ENCODE measurements at regions not wholly inside any gene's neighbourhood (a gene's known extent, or its start where the extent isn't known, plus 50 kb on each side); places are given as distances from the start of the nearest gene placed in this dataset.

DNA sequence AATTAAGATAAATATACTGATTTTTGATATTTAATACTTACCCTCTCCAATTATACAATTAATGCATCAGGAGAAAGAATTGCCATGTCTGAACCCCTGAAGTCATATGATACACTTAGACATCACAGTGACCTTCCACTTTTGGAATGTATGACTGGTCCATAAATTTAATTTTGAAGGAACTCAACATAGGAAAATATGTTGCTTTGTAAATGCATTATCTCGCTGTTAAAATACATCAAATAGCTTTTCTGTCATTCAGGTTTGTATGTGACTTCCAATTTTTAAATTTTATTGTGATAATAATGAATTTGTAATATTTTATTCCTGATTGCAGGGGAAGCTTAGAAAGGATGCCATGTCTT, 631.9 kb upstream of the ANKRD30A start:
- H3K9me3 ChIP-seq (ENCODE audit: control extremely low read depth in 1 of 5, control insufficient read depth in 4 of 5, insufficient read depth in 2 of 5, low read depth in 1 of 5, low read length in 4 of 5) = no peaks in the 10 kb centered on the region

DNA sequence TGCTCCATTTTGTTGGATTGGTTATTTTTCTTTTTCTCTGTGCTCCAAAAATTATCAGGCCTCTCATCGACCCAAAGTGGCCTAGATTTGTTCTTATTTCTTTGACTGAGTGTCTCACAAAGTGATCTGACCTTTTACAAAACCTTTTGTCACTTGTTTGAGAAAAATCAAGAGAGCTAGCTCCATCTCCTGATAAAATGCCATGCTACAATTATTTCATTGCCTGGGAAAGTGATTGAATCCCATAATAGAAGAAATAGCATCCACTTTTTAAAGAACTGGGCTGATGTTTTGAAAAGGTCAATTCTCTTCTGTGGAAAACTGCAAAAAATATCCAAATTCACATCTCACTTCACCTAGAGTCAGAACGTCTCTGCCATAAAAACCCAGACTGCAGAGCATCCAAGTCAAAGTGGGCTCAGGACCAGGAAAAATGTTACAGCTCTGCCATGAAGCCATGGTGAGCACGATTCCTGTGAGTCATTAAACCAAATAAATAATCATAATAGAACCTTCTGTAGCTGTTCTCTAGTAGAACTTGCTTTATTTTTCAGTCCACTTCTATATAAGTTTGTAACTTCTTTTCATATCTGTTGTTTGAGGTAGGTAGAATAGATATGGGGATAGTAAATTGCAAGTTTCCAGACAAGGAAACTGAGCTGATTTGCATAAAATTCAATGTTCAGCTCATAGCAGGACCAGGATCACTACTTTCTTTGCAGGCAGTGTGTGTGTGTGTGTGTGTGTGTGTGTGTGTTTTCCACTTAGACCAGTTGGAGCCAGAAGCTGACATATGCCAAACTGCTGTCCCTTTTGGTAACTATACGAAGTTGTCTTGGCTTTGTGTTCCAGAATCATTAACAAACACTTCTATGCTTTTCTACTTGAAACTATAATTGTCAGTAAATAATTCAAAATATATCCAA, 632.5 kb upstream of the ANKRD30A start:
- H3K9me3 ChIP-seq (ENCODE audit: control extremely low read depth in 1 of 5, control insufficient read depth in 4 of 5, insufficient read depth in 2 of 5, low read depth in 1 of 5, low read length in 4 of 5) = no peaks in the 10 kb centered on the region
- no peaks in the 10 kb centered on the region for H3K36me3 ChIP-seq (ENCODE audit: control insufficient read depth in 4 of 4, insufficient read depth in 4 of 4, low read length in 3 of 4)
- no peaks in the 10 kb centered on the region for H3K27me3 ChIP-seq (replicated peaks in 2 of 5; ENCODE audit: control insufficient read depth in 4 of 5, insufficient read depth in 5 of 5, low read length in 4 of 5)
- 100% methylated on average over 1 of the region's 4 CpGs for WGBS (ENCODE audit: insufficient coverage)
- no peak overlapping the region for H3K4me3 ChIP-seq (ENCODE audit: control insufficient read depth in 1 of 7, extremely low read depth in 1 of 7, insufficient read depth in 4 of 7, low read depth in 2 of 7, low read length in 6 of 7)
- no peak for DNase-seq
- no peaks in the 10 kb centered on the region for H3K4me1 ChIP-seq (ENCODE audit: control extremely low read depth in 1 of 4, control insufficient read depth in 4 of 4, insufficient read depth in 4 of 4, low read length in 3 of 4)
- ChIA-PET CTCF (no interaction called here), POLR2A (interaction anchor here (0.6 kb wide), 1 partner anchor 1379 kb away, joined by 3 read pairs; no protein-coding TSS in a partner anchor)
- no peak overlapping the region for H3K27ac ChIP-seq (ENCODE audit: insufficient read depth in 1 of 2, low read depth in 1 of 2, low read length in 2 of 2, poor library complexity in 1 of 2, severe bottlenecking in 2 of 2)

More for the DNA sequence above, 631.9 kb upstream of the ANKRD30A start:
- H3K27me3 ChIP-seq (replicated peaks in 2 of 5; ENCODE audit: control insufficient read depth in 4 of 5, insufficient read depth in 5 of 5, low read length in 4 of 5) = no peaks in the 10 kb centered on the region
- no CpG with 5 or more reads among the region's 1 CpG for WGBS (ENCODE audit: insufficient coverage)
- no peak overlapping the region for H3K4me3 ChIP-seq (ENCODE audit: control insufficient read depth in 1 of 7, extremely low read depth in 1 of 7, insufficient read depth in 4 of 7, low read depth in 2 of 7, low read length in 6 of 7)
- H3K4me1 ChIP-seq (ENCODE audit: control extremely low read depth in 1 of 4, control insufficient read depth in 4 of 4, insufficient read depth in 4 of 4, low read length in 3 of 4) = no peaks in the 10 kb centered on the region
- no peak for DNase-seq
- H3K27ac ChIP-seq (ENCODE audit: insufficient read depth in 1 of 2, low read depth in 1 of 2, low read length in 2 of 2, poor library complexity in 1 of 2, severe bottlenecking in 2 of 2) = no peak overlapping the region
- CTCF ChIA-PET = no interaction called here
- H3K36me3 ChIP-seq (ENCODE audit: control insufficient read depth in 4 of 4, insufficient read depth in 4 of 4, low read length in 3 of 4) = no peaks in the 10 kb centered on the region
- POLR2A ChIA-PET = no interaction called here

DNA sequence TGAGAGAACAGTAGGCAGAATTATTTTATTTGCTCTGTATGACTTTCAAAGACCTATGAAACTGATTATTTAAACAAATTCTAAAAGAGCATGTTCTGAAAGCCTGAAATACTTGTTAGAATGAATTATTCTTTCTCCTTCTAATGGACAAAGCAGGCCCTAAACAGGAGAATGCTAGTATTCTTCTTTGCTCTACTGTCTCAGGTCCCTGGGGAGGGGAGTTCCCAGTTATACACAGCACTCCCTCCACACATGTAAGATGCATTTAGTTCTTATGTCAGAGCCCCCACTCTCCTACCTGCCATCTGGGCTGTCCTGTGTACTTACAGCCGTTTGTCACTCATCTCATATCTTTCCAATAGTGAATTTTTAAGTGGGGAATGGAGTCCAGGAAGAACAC, 633.5 kb upstream of the ANKRD30A start:
- no peaks in the 10 kb centered on the region for H3K9me3 ChIP-seq (ENCODE audit: control extremely low read depth in 1 of 5, control insufficient read depth in 4 of 5, insufficient read depth in 2 of 5, low read depth in 1 of 5, low read length in 4 of 5)
- no CpG with 5 or more reads among the region's 1 CpG for WGBS (ENCODE audit: insufficient coverage)
- ChIA-PET POLR2A (no interaction called here), CTCF (no interaction called here)
- H3K27ac ChIP-seq (ENCODE audit: insufficient read depth in 1 of 2, low read depth in 1 of 2, low read length in 2 of 2, poor library complexity in 1 of 2, severe bottlenecking in 2 of 2) = no peak overlapping the region
- H3K4me1 ChIP-seq (ENCODE audit: control extremely low read depth in 1 of 4, control insufficient read depth in 4 of 4, insufficient read depth in 4 of 4, low read length in 3 of 4) = no peaks in the 10 kb centered on the region
- H3K27me3 ChIP-seq (replicated peaks in 2 of 5; ENCODE audit: control insufficient read depth in 4 of 5, insufficient read depth in 5 of 5, low read length in 4 of 5) = no peaks in the 10 kb centered on the region
- H3K4me3 ChIP-seq (ENCODE audit: control insufficient read depth in 1 of 7, extremely low read depth in 1 of 7, insufficient read depth in 4 of 7, low read depth in 2 of 7, low read length in 6 of 7) = no peak overlapping the region
- no peaks in the 10 kb centered on the region for H3K36me3 ChIP-seq (ENCODE audit: control insufficient read depth in 4 of 4, insufficient read depth in 4 of 4, low read length in 3 of 4)
- no peak for DNase-seq

DNA sequence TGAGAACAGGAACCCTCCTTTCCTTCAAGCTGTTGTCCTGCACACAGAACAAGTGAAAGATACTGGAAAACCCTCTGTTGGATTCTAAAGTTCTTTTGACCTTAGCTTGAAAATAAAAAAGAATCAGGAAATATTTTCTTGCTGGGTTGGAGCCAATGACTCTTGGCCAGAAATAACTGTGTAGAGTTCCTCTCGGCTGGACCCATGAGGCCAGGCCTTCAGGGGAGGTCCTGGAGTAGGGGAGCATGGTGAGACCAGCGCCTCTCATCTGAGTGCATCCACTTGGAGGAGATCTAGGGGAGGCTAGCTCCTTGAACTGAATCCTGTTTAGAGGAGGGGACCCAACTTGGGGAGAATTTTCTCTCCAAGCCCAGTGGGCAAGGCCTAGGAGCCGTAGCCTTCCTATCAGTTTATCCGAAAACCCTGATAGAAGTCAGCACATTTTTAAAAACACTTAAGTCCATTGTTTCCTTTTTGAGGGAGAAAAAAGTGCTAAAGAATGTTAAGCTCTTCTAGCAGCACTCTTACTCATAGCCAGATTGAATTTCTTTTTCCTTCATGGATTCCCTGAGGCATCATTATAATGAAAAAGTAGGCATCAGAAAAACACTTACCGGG, 635.7 kb upstream of the ANKRD30A start:
- ChIA-PET CTCF (interaction anchor here (0.7 kb wide), 1 partner anchor 35 kb away, joined by 3 read pairs; no protein-coding TSS in a partner anchor), POLR2A (no interaction called here)
- H3K4me3 ChIP-seq (ENCODE audit: control insufficient read depth in 1 of 7, extremely low read depth in 1 of 7, insufficient read depth in 4 of 7, low read depth in 2 of 7, low read length in 6 of 7) = no peak overlapping the region
- H3K36me3 ChIP-seq (ENCODE audit: control insufficient read depth in 4 of 4, insufficient read depth in 4 of 4, low read length in 3 of 4) = no peaks in the 10 kb centered on the region
- H3K27me3 ChIP-seq (replicated peaks in 2 of 5; ENCODE audit: control insufficient read depth in 4 of 5, insufficient read depth in 5 of 5, low read length in 4 of 5) = no peaks in the 10 kb centered on the region
- H3K9me3 ChIP-seq (ENCODE audit: control extremely low read depth in 1 of 5, control insufficient read depth in 4 of 5, insufficient read depth in 2 of 5, low read depth in 1 of 5, low read length in 4 of 5) = no peaks in the 10 kb centered on the region
- H3K27ac ChIP-seq (ENCODE audit: insufficient read depth in 1 of 2, low read depth in 1 of 2, low read length in 2 of 2, poor library complexity in 1 of 2, severe bottlenecking in 2 of 2) = no peak overlapping the region
- H3K4me1 ChIP-seq (ENCODE audit: control extremely low read depth in 1 of 4, control insufficient read depth in 4 of 4, insufficient read depth in 4 of 4, low read length in 3 of 4) = no peaks in the 10 kb centered on the region
- DNase-seq = no peak
- 96% methylated on average over 3 of the region's 5 CpGs for WGBS (ENCODE audit: insufficient coverage)

DNA sequence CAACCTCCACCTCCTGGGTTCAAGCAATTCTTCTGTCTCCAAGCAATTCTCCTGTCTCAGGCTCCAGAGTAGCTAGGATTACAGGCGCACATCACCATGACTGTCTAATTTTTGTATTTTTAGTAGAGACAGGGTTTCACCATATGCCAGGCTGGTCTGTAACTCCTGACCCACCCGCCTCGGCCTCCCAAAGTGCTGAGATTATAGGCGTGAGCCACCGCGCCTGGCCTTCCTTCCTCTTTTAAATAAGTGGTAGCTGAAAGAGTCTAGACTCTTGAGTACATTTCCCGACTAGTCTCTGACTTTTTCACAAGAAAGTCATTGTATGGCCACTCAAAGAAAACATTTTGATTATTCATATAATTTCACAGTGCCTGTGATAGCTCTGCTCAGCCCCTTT, 636.2 kb upstream of the ANKRD30A start:
- ChIA-PET POLR2A (no interaction called here), CTCF (interaction anchor here (0.7 kb wide), 1 partner anchor 35 kb away, joined by 3 read pairs; no protein-coding TSS in a partner anchor)
- H3K27me3 ChIP-seq (replicated peaks in 2 of 5; ENCODE audit: control insufficient read depth in 4 of 5, insufficient read depth in 5 of 5, low read length in 4 of 5) = no peaks in the 10 kb centered on the region
- no peaks in the 10 kb centered on the region for H3K36me3 ChIP-seq (ENCODE audit: control insufficient read depth in 4 of 4, insufficient read depth in 4 of 4, low read length in 3 of 4)
- DNase-seq = no peak
- H3K9me3 ChIP-seq (ENCODE audit: control extremely low read depth in 1 of 5, control insufficient read depth in 4 of 5, insufficient read depth in 2 of 5, low read depth in 1 of 5, low read length in 4 of 5) = no peaks in the 10 kb centered on the region
- no peaks in the 10 kb centered on the region for H3K4me1 ChIP-seq (ENCODE audit: control extremely low read depth in 1 of 4, control insufficient read depth in 4 of 4, insufficient read depth in 4 of 4, low read length in 3 of 4)
- WGBS (ENCODE audit: insufficient coverage) = 84% methylated on average over 7 of the region's 7 CpGs
- no peak overlapping the region for H3K27ac ChIP-seq (ENCODE audit: insufficient read depth in 1 of 2, low read depth in 1 of 2, low read length in 2 of 2, poor library complexity in 1 of 2, severe bottlenecking in 2 of 2)
- no peak overlapping the region for H3K4me3 ChIP-seq (ENCODE audit: control insufficient read depth in 1 of 7, extremely low read depth in 1 of 7, insufficient read depth in 4 of 7, low read depth in 2 of 7, low read length in 6 of 7)

DNA sequence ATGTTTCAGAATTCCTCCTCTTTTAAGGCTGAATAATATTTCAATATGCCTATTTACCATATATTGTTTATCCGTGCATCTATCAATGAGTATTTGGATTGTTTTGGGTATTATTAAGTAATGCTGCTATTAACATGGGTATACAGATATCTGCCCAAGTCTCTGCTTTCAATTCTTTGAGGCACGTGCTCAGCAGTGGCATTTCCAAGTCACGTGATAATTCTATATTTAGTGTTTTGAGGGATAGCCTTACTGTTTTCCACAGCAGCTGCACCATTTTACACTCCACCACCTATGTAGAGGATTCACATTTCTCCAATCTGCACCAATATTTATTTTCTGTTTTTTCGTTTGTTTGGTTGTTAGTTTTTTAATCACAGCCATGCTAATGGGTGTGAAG, 636.8 kb upstream of the ANKRD30A start:
- H3K4me3 ChIP-seq (ENCODE audit: control insufficient read depth in 1 of 7, extremely low read depth in 1 of 7, insufficient read depth in 4 of 7, low read depth in 2 of 7, low read length in 6 of 7) = no peak overlapping the region
- no peaks in the 10 kb centered on the region for H3K36me3 ChIP-seq (ENCODE audit: control insufficient read depth in 4 of 4, insufficient read depth in 4 of 4, low read length in 3 of 4)
- DNase-seq = no peak
- H3K27ac ChIP-seq (ENCODE audit: insufficient read depth in 1 of 2, low read depth in 1 of 2, low read length in 2 of 2, poor library complexity in 1 of 2, severe bottlenecking in 2 of 2) = no peak overlapping the region
- H3K27me3 ChIP-seq (replicated peaks in 2 of 5; ENCODE audit: control insufficient read depth in 4 of 5, insufficient read depth in 5 of 5, low read length in 4 of 5) = no peaks in the 10 kb centered on the region
- no peaks in the 10 kb centered on the region for H3K9me3 ChIP-seq (ENCODE audit: control extremely low read depth in 1 of 5, control insufficient read depth in 4 of 5, insufficient read depth in 2 of 5, low read depth in 1 of 5, low read length in 4 of 5)
- ChIA-PET CTCF (no interaction called here), POLR2A (no interaction called here)
- WGBS (ENCODE audit: insufficient coverage) = no CpG with 5 or more reads among the region's 4 CpGs
- no peaks in the 10 kb centered on the region for H3K4me1 ChIP-seq (ENCODE audit: control extremely low read depth in 1 of 4, control insufficient read depth in 4 of 4, insufficient read depth in 4 of 4, low read length in 3 of 4)

DNA sequence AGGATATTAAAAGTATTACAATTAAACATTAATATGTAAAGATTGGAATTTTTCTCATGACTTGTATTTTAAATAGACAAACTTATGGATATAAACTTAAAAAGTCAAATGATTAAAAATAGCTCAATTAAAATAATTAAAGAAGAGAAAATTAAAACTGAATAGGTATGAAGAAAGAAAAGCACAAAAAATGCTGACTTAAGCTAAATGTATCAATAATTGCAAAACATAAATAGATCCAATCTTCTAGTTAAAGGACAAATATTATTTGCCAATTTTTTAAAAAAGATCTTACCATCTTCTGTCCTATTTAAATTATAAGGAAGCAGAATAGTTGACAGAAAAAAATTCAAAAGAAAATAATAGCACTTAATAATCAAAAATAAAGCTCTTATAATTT, 646.3 kb upstream of the ANKRD30A start:
- Histone ChIP-seq H3K9me3 (ENCODE audit: control extremely low read depth in 1 of 5, control insufficient read depth in 4 of 5, insufficient read depth in 2 of 5, low read depth in 1 of 5, low read length in 4 of 5) (peaks cover 0 to 5% (median 0%) of the 10 kb centered on the region in 5 experiments), H3K4me3 (ENCODE audit: control insufficient read depth in 1 of 7, extremely low read depth in 1 of 7, insufficient read depth in 4 of 7, low read depth in 2 of 7, low read length in 6 of 7) (no peak overlapping the region), H3K36me3 (ENCODE audit: control insufficient read depth in 4 of 4, insufficient read depth in 4 of 4, low read length in 3 of 4) (no peaks in the 10 kb centered on the region), H3K27ac (ENCODE audit: insufficient read depth in 1 of 2, low read depth in 1 of 2, low read length in 2 of 2, poor library complexity in 1 of 2, severe bottlenecking in 2 of 2) (no peak overlapping the region), H3K27me3 (replicated peaks in 2 of 5; ENCODE audit: control insufficient read depth in 4 of 5, insufficient read depth in 5 of 5, low read length in 4 of 5) (no peaks in the 10 kb centered on the region), H3K4me1 (ENCODE audit: control extremely low read depth in 1 of 4, control insufficient read depth in 4 of 4, insufficient read depth in 4 of 4, low read length in 3 of 4) (no peaks in the 10 kb centered on the region)
- no peak for DNase-seq
- POLR2A ChIA-PET = no interaction called here
- CTCF ChIA-PET = no interaction called here
